Nephron progenitor cell (in vitro differentiated cells): ENCODE measurements at regions not wholly inside any gene's neighbourhood (a gene's known extent, or its start where the extent isn't known, plus 50 kb on each side); places are given as distances from the start of the nearest gene placed in this dataset.

Experiments used
- DNase-seq: peaks from one replicate; pipeline ENCODE4 v3.0.0; 2021
- H3K27ac Mint-ChIP-seq: 2 replicates; pipeline ENCODE4 v1.8.0; 2021; ENCODE audit warnings: mild to moderate bottlenecking, moderate library complexity, mixed read lengths
- H3K27me3 Mint-ChIP-seq: 2 replicates; pipeline ENCODE4 v1.8.0; 2021; ENCODE audit warnings: mild to moderate bottlenecking, low read depth, mixed read lengths; ENCODE audit not compliant: poor library complexity
- H3K36me3 Mint-ChIP-seq: 2 replicates; pipeline ENCODE4 v1.8.0; 2021; ENCODE audit warnings: low read depth, mixed read lengths
- H3K4me1 Mint-ChIP-seq: 2 replicates; pipeline ENCODE4 v1.8.0; 2021; ENCODE audit warnings: mixed read lengths
- H3K4me3 Mint-ChIP-seq: 2 replicates; pipeline ENCODE4 v1.8.0; 2021; ENCODE audit warnings: mild to moderate bottlenecking, moderate library complexity, mixed read lengths
- H3K9me3 Mint-ChIP-seq: 2 replicates; pipeline ENCODE4 v1.8.0; 2021; ENCODE audit warnings: mild to moderate bottlenecking, moderate library complexity, mixed read lengths
- TF ChIP-seq, protein P1 (sequence below): fragments of 200-600 bp; sonication (generic); IDR thresholded peaks from 2 replicates; pipeline ENCODE4 v1.5.0; 2021; ENCODE audit warnings: antibody characterized with exemption

DNA sequence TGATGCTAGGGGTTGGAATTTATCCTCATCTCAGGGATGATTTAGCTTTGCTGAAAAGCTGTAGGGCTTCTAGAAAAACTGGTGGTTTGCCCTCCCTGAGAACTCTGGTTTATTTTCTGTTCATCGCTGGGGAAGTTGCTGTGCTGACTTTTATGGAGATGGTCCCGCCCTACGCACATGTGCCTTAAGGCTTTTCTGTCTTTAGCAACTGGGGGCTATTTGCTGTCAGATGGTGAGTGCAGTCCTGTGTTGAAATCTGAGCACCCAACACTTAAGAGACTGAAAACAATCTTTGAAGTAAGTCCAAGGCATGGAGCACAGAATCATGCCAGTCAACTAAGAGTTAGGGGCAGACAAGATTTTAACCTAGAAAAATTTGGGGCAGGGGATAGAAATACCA lies 2148.4 kb upstream of the CELF4 start:
- no peak for DNase-seq
- Mint-ChIP-seq H3K9me3 (peaks cover 3% of the 10 kb centered on the region), H3K27ac (no peak overlapping the region), H3K4me3 (no peak overlapping the region), H3K4me1 (peaks cover 22% of the 10 kb centered on the region), H3K27me3 (no peaks in the 10 kb centered on the region), H3K36me3 (peaks cover 5% of the 10 kb centered on the region)
- TF ChIP-seq, protein P1, sequence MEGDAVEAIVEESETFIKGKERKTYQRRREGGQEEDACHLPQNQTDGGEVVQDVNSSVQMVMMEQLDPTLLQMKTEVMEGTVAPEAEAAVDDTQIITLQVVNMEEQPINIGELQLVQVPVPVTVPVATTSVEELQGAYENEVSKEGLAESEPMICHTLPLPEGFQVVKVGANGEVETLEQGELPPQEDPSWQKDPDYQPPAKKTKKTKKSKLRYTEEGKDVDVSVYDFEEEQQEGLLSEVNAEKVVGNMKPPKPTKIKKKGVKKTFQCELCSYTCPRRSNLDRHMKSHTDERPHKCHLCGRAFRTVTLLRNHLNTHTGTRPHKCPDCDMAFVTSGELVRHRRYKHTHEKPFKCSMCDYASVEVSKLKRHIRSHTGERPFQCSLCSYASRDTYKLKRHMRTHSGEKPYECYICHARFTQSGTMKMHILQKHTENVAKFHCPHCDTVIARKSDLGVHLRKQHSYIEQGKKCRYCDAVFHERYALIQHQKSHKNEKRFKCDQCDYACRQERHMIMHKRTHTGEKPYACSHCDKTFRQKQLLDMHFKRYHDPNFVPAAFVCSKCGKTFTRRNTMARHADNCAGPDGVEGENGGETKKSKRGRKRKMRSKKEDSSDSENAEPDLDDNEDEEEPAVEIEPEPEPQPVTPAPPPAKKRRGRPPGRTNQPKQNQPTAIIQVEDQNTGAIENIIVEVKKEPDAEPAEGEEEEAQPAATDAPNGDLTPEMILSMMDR = no peak

DNA sequence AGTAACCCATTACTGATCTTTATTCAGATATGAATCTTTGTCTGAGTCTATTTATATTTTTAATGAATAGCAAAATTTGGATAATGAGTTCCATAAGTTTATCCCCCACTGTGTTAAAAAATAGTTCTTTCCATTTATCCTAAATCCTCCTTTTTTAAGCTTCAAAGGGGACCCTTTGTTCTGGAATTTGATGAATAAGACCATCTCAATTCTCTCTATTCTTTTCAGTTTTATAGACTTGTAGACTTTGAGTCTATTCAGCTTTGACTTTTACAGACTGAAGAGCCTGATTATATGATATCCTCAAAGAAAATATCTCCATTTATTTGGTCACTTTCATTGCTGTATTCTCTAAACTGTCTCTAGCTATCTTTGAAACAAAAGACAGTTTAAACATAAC lies 2146.1 kb upstream of the CELF4 start:
- TF ChIP-seq, protein P1 = no peak
- Mint-ChIP-seq H3K4me3 (no peak overlapping the region), H3K9me3 (peaks cover 3% of the 10 kb centered on the region), H3K4me1 (peaks cover 22% of the 10 kb centered on the region), H3K27ac (no peak overlapping the region), H3K36me3 (peaks cover 8% of the 10 kb centered on the region), H3K27me3 (no peaks in the 10 kb centered on the region)
- no peak for DNase-seq

DNA sequence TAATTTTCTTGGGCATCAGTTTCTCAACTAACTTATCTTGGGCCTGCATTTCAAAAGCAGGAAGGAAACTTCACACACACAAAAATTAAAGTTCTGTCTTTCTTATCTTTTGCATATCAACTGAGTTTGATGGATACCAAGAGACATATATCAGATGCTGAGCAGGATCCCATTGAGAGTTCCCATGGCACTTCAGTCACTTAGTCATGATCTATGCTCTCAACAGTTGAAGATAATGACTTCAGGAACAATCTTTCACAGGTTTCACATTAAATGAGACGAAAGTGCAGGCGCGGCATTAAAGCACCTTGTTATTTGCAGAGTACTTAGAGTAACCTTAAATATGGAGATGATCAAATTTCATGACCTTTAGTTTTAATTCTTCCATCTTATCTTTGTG lies 2139.8 kb upstream of the CELF4 start:
- no peak for DNase-seq
- Mint-ChIP-seq H3K36me3 (peaks cover 12% of the 10 kb centered on the region), H3K27ac (no peak overlapping the region), H3K4me1 (peaks cover 4% of the 10 kb centered on the region), H3K9me3 (no peaks in the 10 kb centered on the region), H3K4me3 (no peak overlapping the region), H3K27me3 (no peaks in the 10 kb centered on the region)
- TF ChIP-seq, protein P1 = no peak

DNA sequence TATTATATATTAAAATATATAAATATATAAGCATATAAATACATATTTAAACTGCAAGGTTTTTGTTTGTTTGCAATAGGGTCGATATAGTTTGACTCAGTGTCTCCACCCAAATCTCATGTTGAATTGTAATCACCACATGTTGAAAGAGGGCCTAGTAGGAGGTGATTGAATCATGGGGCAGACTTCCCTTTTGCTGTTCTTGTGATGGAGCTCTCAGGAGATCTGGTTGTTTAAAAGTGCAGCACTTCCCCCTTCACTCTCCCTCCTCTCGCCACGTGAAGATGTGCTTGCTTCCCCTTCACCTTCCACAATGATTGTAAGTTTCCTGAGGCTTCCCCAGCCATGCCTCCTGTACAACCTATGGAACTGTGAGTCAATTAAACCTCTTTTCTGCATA lies 2137.3 kb upstream of the CELF4 start:
- no peak for DNase-seq
- Mint-ChIP-seq H3K36me3 (peaks cover 15% of the 10 kb centered on the region), H3K27ac (no peak overlapping the region), H3K27me3 (peaks cover under 1% of the 10 kb centered on the region), H3K4me3 (no peak overlapping the region), H3K9me3 (no peaks in the 10 kb centered on the region), H3K4me1 (no peaks in the 10 kb centered on the region)
- TF ChIP-seq, protein P1 = no peak

DNA sequence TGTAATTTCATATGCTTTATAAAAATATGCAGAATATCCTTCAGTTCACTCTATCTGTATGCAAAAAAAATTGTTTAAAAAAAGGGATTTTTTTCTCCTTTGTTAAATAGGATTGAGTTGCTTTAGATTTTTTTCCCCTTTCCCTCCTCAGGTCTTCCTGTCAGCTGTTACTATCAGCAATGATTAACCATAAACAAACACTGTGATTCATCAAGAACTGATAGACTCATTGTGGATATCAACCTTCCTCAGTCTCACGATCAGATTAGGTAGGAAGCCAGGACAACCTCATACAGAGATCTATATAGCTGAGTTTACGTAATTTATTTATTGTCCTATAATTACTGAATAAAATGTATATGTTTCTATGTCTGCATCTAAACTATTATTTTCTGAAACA lies 2136.2 kb upstream of the CELF4 start:
- Mint-ChIP-seq H3K4me1 (no peaks in the 10 kb centered on the region), H3K4me3 (no peak overlapping the region), H3K36me3 (peaks cover 17% of the 10 kb centered on the region), H3K27ac (no peak overlapping the region), H3K9me3 (no peaks in the 10 kb centered on the region), H3K27me3 (peaks cover 3% of the 10 kb centered on the region)
- no peak for DNase-seq
- TF ChIP-seq, protein P1 = no peak

DNA sequence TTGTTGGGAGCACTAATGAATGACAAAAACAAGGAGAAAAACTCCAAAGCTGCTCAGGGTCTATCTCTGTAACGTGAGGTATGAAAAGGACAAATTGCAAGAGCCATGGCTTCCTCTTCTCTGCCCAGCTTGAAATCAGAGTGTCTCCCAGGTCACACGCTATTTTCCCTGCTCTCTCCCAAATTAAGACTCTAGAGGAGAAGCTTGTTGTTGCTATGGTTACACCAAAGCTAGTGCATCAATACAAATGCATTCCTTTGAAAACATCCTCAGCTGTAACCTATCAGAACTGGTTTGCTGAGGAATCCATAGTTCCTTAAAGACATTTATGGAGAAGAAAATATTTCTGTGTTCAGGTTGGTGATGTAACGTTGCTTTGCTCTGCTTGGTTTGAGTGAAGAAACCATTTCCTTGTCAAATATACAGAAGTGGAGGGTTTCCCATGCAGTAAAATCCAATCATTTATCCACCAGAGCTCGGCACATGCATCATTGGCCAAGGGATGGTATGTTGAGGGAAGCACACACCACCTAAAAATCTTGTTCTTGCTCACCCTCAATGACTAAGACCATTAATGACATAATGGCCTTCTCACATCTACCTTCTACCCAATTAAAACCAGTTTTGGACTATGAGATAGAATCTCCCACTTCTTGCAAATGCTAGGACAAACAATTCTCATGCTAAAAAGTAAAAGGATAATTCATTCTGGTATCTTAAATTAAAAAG lies 2135.6 kb upstream of the CELF4 start:
- H3K9me3 Mint-ChIP-seq = no peaks in the 10 kb centered on the region
- peaks cover 17% of the 10 kb centered on the region for H3K36me3 Mint-ChIP-seq
- TF ChIP-seq, protein P1 = no peak
- H3K27ac Mint-ChIP-seq = no peak overlapping the region
- no peak overlapping the region for H3K4me3 Mint-ChIP-seq
- no peaks in the 10 kb centered on the region for H3K4me1 Mint-ChIP-seq
- DNase-seq = no peak
- peaks cover 3% of the 10 kb centered on the region for H3K27me3 Mint-ChIP-seq
